ENCODE measurements at regions not wholly inside any gene's neighbourhood (a gene's known extent, or its start where the extent isn't known, plus 50 kb on each side); places are given as distances from the start of the nearest gene placed in this dataset.

DNA sequence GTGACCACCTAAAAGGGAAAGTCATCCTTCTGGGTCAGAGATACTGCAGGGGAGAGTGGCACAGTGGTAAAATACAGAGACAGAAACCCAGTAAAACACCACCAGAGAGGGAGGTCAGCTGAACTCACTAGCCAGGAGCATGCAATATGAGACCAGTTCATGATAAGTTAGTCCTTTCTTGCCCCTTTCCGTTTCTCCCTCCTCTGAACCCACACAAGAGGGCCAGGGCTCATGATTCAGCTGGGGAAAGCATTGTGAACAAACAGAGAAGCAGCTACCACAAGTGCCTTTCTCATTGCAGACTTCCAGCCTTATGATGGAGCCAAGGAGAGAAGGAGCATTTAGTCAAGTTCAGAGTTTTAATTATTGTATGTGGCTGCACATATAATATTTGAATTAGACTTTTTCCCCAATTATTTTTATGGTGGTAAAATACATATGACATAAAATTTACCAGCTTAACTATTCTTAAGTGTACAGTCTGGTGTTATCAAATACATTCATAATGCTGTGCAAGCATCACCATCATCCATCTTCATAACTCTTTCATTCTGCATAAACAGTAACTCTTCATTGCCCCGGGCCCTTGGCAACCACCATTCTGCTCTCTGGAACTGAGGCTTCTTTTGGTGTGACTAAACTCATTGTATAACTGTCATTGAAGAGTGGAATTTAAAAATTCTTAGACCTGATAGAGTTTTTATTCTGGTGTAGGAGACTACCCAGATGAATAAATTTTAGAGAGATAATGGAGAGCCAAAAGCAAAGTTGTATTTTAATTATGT is 114.6 kb downstream of the DDIT4L start:
- TF ChIP-seq, protein P1, sequence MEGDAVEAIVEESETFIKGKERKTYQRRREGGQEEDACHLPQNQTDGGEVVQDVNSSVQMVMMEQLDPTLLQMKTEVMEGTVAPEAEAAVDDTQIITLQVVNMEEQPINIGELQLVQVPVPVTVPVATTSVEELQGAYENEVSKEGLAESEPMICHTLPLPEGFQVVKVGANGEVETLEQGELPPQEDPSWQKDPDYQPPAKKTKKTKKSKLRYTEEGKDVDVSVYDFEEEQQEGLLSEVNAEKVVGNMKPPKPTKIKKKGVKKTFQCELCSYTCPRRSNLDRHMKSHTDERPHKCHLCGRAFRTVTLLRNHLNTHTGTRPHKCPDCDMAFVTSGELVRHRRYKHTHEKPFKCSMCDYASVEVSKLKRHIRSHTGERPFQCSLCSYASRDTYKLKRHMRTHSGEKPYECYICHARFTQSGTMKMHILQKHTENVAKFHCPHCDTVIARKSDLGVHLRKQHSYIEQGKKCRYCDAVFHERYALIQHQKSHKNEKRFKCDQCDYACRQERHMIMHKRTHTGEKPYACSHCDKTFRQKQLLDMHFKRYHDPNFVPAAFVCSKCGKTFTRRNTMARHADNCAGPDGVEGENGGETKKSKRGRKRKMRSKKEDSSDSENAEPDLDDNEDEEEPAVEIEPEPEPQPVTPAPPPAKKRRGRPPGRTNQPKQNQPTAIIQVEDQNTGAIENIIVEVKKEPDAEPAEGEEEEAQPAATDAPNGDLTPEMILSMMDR (conservative IDR thresholded peaks at IDR 0.05; ENCODE audit: low read depth, low read length): no peak
- no peak for TF ChIP-seq EZH2 (IDR thresholded peaks at IDR 0.05; ENCODE audit: borderline replicate concordance, low read depth, low read length, poor library complexity, severe bottlenecking)

Measured in A673 (cell line).